ENCODE measurements at regions not wholly inside any gene's neighbourhood (a gene's known extent, or its start where the extent isn't known, plus 50 kb on each side); places are given as distances from the start of the nearest gene placed in this dataset.

DNA sequence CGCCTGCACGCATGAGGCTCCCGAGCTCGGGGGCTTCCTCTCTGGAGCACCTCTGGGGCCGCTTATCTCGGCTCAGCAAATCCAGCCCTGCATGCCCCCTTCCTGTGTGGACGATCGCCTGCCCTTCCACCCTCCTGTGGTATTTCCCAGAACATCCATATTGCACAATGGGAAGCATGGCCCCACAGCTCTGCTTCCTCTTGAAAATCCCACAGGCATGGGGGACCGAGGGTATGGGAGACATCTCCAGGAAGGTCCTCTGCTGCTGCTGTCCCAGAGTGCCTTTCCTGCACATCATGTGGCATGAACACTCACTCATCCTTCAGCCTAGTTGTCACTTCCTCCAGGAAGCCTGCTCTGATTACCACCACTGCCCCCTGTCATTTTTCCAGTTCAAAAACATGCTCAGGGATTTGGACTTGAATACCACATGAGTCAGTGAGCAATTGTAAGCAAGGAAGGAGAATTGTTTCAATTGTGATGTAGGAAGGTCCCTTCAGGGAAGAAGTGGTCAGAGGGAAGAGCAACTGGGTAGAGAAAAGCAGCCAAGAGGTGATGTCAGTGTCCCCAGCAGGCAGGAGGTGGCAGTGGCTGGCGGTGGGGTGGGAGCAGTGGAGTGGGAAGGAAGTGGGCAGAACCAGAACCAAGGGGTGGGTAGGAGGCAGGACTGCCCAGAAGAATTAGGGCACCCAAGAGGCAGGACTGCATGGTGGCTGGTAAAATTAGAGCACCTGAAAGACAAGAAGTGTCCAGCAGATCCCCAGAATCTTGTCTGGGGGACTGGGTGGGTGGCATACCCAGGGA lies 67.5 kb upstream of the ZMIZ1 start:
- no peak for DNase-seq (ENCODE audit: low read depth in 3 of 3)

- no peak for DNase-seq (ENCODE audit: low read depth in 3 of 3)
Measured at GRCh38 chr10:79002336-79002735, 66.4 kb upstream of the ZMIZ1 start.

- no peak for DNase-seq (ENCODE audit: low read depth in 3 of 3)
Measured at GRCh38 chr10:79003183-79004100, 65.3 kb upstream of the ZMIZ1 start.

- DNase-seq (ENCODE audit: low read depth in 3 of 3): no peak
Measured at GRCh38 chr10:79004311-79004710, 64.5 kb upstream of the ZMIZ1 start.

DNA sequence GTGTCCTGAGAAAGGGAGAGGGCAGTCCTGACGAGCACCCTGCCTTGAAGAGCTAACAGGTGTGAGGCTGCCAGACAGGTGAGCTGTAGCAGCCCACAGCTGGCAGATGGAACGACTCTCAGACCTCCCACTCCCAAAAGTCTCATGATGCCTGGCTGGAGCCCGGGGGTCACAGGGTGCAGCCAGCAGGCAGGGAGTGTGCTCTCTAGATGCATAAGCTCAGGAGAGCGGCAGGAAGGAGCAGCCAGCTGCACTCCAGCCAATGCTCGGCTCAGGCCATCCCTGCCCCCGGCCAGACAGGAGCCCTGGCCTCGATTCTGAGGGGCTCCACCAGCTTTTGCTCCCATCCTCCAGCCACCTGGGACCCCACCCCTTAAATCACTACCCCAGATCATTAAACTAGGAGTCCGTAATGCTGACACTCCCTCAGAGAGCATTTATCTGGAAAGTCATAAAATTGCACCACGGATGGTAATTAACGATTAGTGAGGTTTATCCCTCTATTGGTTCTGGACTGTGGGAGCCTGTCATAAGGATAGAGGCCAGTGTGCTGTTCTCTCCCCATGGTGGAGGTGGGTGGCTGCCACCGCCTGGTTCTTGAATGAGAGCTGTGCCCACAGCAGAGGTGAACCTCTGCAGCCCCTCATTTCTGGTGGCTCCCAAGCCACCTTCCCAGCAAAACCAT lies 63.5 kb upstream of the ZMIZ1 start:
- DNase-seq (ENCODE audit: low read depth in 3 of 3): no peak

GRCh38 chr10:79007018-79007417 lies 61.7 kb upstream of the ZMIZ1 start:
- DNase-seq (ENCODE audit: low read depth in 3 of 3): no peak

- no peak for DNase-seq (ENCODE audit: low read depth in 3 of 3)
Measured at GRCh38 chr10:79007421-79008319, 61.1 kb upstream of the ZMIZ1 start.

DNA sequence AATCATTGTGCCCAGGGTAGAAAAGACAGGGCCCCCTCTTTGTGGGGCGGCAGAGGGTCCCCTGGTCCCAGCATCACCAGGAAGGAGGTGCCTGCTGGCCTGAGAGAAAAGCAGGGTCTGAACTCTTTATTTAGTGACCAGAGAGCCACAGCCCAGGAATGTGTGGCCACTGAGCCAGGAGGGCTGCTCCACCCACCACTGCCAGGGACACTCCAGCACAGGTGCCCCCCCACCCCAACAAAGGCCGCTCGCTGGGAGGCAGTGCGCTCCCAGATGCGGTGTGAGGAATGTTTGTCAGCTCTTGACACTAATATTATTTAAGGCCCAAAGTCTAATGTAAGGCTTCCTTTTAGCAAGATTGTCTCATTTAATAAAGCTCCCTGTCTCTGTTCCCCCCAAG lies 59.6 kb upstream of the ZMIZ1 start:
- no peak for DNase-seq (ENCODE audit: low read depth in 3 of 3)

- no peak for DNase-seq (ENCODE audit: low read depth in 3 of 3)
Measured at GRCh38 chr10:79012567-79012966, 56.2 kb upstream of the ZMIZ1 start.

DNA sequence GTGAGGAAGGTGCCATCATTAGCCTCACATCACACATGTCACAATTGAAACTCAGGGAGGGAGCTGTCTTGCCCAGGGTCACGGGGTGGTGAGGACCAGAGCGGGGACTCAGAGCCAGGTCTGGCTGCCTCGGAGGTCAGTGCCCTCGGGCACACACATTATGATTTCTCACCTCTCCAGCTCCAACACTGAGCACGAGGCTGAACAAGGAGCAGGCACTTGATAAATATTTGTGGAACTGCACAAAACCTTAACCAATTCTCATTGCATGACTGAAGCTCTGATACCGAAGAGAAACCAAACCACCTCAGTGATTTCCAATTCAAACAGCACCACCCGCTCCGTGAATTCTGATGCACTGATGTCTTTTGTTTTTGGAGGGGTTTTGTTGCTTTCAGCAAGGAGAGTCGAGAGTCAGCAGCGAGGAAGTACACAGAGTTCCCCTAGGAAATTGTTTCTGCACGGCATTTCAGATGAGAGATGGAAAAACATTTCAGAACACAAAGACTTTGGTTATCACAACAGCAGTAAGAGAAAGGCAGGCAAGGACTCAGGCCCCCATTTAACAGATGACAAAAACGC lies 55.3 kb upstream of the ZMIZ1 start:
- DNase-seq (ENCODE audit: low read depth in 3 of 3): no peak

- no peak for DNase-seq (ENCODE audit: low read depth in 3 of 3)
Measured at GRCh38 chr10:79014796-79015195, 54.0 kb upstream of the ZMIZ1 start.

GRCh38 chr10:79017882-79018520 lies 50.8 kb upstream of the ZMIZ1 start:
- no peak for DNase-seq (ENCODE audit: low read depth in 3 of 3)

GRCh38 chr10:79018521-79019011 lies 50.2 kb upstream of the ZMIZ1 start:
- DNase-seq (ENCODE audit: low read depth in 3 of 3): no peak
